GM21515 (cell line): ENCODE measurements at regions not wholly inside any gene's neighbourhood (a gene's known extent, or its start where the extent isn't known, plus 50 kb on each side); places are given as distances from the start of the nearest gene placed in this dataset.

ENCODE experiments used
- ATAC-seq: cut with Tn5 transposase; IDR thresholded peaks from one replicate; pipeline ENCODE4 v1.9.1; 2021; ENCODE audit not compliant: unreplicated experiment

GRCh38 chr10:57799625-57800024 lies 468.1 kb downstream of the IPMK start:
- ATAC-seq: no peak

GRCh38 chr10:57798830-57799229 lies 468.9 kb downstream of the IPMK start:
- no peak for ATAC-seq

GRCh38 chr10:57791546-57791945 lies 476.1 kb downstream of the IPMK start:
- no peak for ATAC-seq

- no peak for ATAC-seq
Measured at GRCh38 chr10:57790703-57791102, 477.0 kb downstream of the IPMK start.

GRCh38 chr10:57788117-57788516 lies 479.6 kb downstream of the IPMK start:
- no peak for ATAC-seq

GRCh38 chr10:57786850-57787750 lies 480.6 kb downstream of the IPMK start:
- ATAC-seq: no peak

- no peak for ATAC-seq
Measured at GRCh38 chr10:57786331-57786730, 481.4 kb downstream of the IPMK start.

GRCh38 chr10:57785546-57785945 lies 482.1 kb downstream of the IPMK start:
- no peak for ATAC-seq

GRCh38 chr10:57785068-57785467 lies 482.6 kb downstream of the IPMK start:
- no peak for ATAC-seq

GRCh38 chr10:57776688-57777432 lies 490.8 kb downstream of the IPMK start:
- no peak for ATAC-seq

- no peak for ATAC-seq
Measured at GRCh38 chr10:57775250-57775649, 492.4 kb downstream of the IPMK start.

- no peak for ATAC-seq
Measured at GRCh38 chr10:57769298-57769697, 498.4 kb downstream of the IPMK start.

- no peak for ATAC-seq
Measured at GRCh38 chr10:57759777-57760176, 507.9 kb downstream of the IPMK start.

GRCh38 chr10:57754803-57755202 lies 512.9 kb downstream of the IPMK start:
- no peak for ATAC-seq

GRCh38 chr10:57743711-57744110 lies 524.0 kb downstream of the IPMK start:
- no peak for ATAC-seq

- ATAC-seq: no peak
Measured at GRCh38 chr10:57741751-57742150, 525.9 kb downstream of the IPMK start.

- no peak for ATAC-seq
Measured at GRCh38 chr10:57723305-57723704, 544.4 kb downstream of the IPMK start.

GRCh38 chr10:57716884-57717283 lies 550.8 kb downstream of the IPMK start:
- no peak for ATAC-seq

- no peak for ATAC-seq
Measured at GRCh38 chr10:57715233-57715632, 552.5 kb downstream of the IPMK start.

- no peak for ATAC-seq
Measured at GRCh38 chr10:57707300-57707658, 560.4 kb downstream of the IPMK start.

- no peak for ATAC-seq
Measured at GRCh38 chr10:57706576-57707299, 561.0 kb downstream of the IPMK start.

GRCh38 chr10:57706016-57706415 lies 561.7 kb downstream of the IPMK start:
- no peak for ATAC-seq
